Endothelial cell of umbilical vein (primary cell): ENCODE measurements at regions not wholly inside any gene's neighbourhood (a gene's known extent, or its start where the extent isn't known, plus 50 kb on each side); places are given as distances from the start of the nearest gene placed in this dataset.

Experiments used
- BruUV-seq: library from RNA; stranded (reverse); fragments of 400-500 nt; replicated peaks from 2 replicates; lab custom pipeline; 2021; lab: Mats Ljungman, UMichigan
- CTCF ChIA-PET: fragments of 300-600, 350-600 bp; sonication (Branson Sonifier 250); formaldehyde crosslinking; loops from one replicate; lab custom pipeline; 2021; ENCODE audit warnings: antibody characterized with exemption, inconsistent platforms; lab: Charles Lee
- POLR2A ChIA-PET: fragments of 300-600, 350-600 bp; sonication (Branson Sonifier 250); formaldehyde crosslinking; loops from one replicate; lab custom pipeline; 2021; ENCODE audit warnings: antibody characterized with exemption, inconsistent platforms; lab: Charles Lee
- DNase-seq: peaks from one replicate; pipeline ENCODE4 v3.0.0-alpha.2; 2011; ENCODE audit warnings: low read depth, low spot score
- FAIRE-seq: peaks from 2 replicates; lab custom pipeline; 2011; peaks lifted over from hg19 to GRCh38; lab: Jason Lieb, UNC
- H2AFZ ChIP-seq: 2 replicates; pipeline ENCODE4 v1.6.0; 2012; ENCODE audit warnings: low read depth, low read length, control low read depth, inconsistent platforms
- H3K27ac ChIP-seq: 2 replicates; pipeline ENCODE4 v1.5.1; 2011; ENCODE audit warnings: low read depth, mild to moderate bottlenecking, control low read depth, low read length, moderate library complexity; ENCODE audit not compliant: insufficient read depth
- H3K27me3 ChIP-seq, 2 experiments: 2 replicates each; pipeline versions ENCODE4 v1.6.0 to v1.6.1; 2011; ENCODE audit warnings: low read length in 2 of 2, mixed read lengths in 1 of 2; ENCODE audit not compliant: control insufficient read depth in 2 of 2, insufficient read depth in 2 of 2
- H3K36me3 ChIP-seq, 2 experiments: 2 replicates in 1 of 2; 3 replicates in 1 of 2; pipeline ENCODE4 v1.5.1; 2011; ENCODE audit warnings: low read length in 2 of 2, mild to moderate bottlenecking in 1 of 2, moderate library complexity in 1 of 2; ENCODE audit not compliant: control insufficient read depth in 2 of 2, insufficient read depth in 2 of 2; ENCODE audit errors: extremely low read depth in 1 of 2
- H3K4me1 ChIP-seq: 3 replicates; pipeline ENCODE4 v1.5.1; 2011; ENCODE audit warnings: mild to moderate bottlenecking, low read length; ENCODE audit not compliant: control insufficient read depth, insufficient read depth; ENCODE audit errors: extremely low read depth
- H3K4me2 ChIP-seq: 2 replicates; pipeline ENCODE4 v1.6.1; 2011; ENCODE audit warnings: low read length, control low read depth, mixed read lengths; ENCODE audit not compliant: insufficient read depth
- H3K4me3 ChIP-seq, 3 experiments: fragments of 200-600 bp in 1 of 3; sonication (generic), shearing (Covaris generic) in 1 of 3; replicated peaks in 1 of 3; 2 replicates each; pipeline ENCODE4 v1.5.1; 2011 to 2016; ENCODE audit warnings: control low read depth in 3 of 3, low read length in 3 of 3, mild to moderate bottlenecking in 2 of 3, inconsistent platforms in 1 of 3, low read depth in 1 of 3, moderate library complexity in 1 of 3; ENCODE audit not compliant: insufficient read depth in 1 of 3
- H3K79me2 ChIP-seq: 2 replicates; pipeline ENCODE4 v1.6.0; 2012; ENCODE audit warnings: low read length, inconsistent platforms; ENCODE audit not compliant: control insufficient read depth, insufficient read depth
- H3K9ac ChIP-seq: replicated peaks from 2 replicates; pipeline ENCODE3; 2011; ENCODE audit warnings: low read length, control low read depth; ENCODE audit not compliant: insufficient read depth; ENCODE audit errors: extremely low read depth
- H3K9me1 ChIP-seq: replicated peaks from 3 replicates; pipeline ENCODE4 v1.6.0; 2011; ENCODE audit warnings: mild to moderate bottlenecking, low read length; ENCODE audit not compliant: control insufficient read depth, insufficient read depth; ENCODE audit errors: extremely low read depth
- H3K9me3 ChIP-seq: replicated peaks from 2 replicates; pipeline ENCODE4 v1.5.1; 2012; ENCODE audit warnings: low read length, inconsistent platforms; ENCODE audit not compliant: control insufficient read depth, insufficient read depth
- H4K20me1 ChIP-seq: replicated peaks from 2 replicates; pipeline ENCODE3; 2011; ENCODE audit warnings: mild to moderate bottlenecking, low read length; ENCODE audit not compliant: control insufficient read depth, insufficient read depth; ENCODE audit errors: extremely low read depth
- CTCF ChIP-seq, 2 donors: IDR thresholded peaks; 1 replicate in 1 of 2; 2 replicates in 1 of 2; pipeline ENCODE4 v1.5.1; 2011; ENCODE audit warnings: low read length in 2 of 2, mild to moderate bottlenecking in 2 of 2, moderate library complexity in 2 of 2, control low read depth in 1 of 2, inconsistent platforms in 1 of 2, low read depth in 1 of 2; ENCODE audit not compliant: insufficient read depth in 1 of 2; ENCODE audit errors: extremely low read depth in 1 of 2
- EZH2 ChIP-seq: IDR thresholded peaks from 2 replicates; pipeline ENCODE4 v1.6.1; 2012; ENCODE audit warnings: borderline replicate concordance, low read depth, mild to moderate bottlenecking, moderate library complexity, low read length, inconsistent platforms; ENCODE audit not compliant: severe bottlenecking
- FOS ChIP-seq: IDR thresholded peaks from 2 replicates; pipeline ENCODE4 v1.6.1; 2011; ENCODE audit warnings: mild to moderate bottlenecking, low read length, moderate library complexity, borderline replicate concordance; ENCODE audit not compliant: insufficient read depth
- GATA2 ChIP-seq: IDR thresholded peaks from 2 replicates; pipeline ENCODE4 v1.7.0; 2011; ENCODE audit warnings: low read depth, mild to moderate bottlenecking, moderate library complexity, mixed read lengths, low read length; ENCODE audit not compliant: insufficient read length, insufficient read depth
- JUN ChIP-seq: IDR thresholded peaks from 2 replicates; pipeline ENCODE4 v1.6.1; 2011; ENCODE audit warnings: borderline replicate concordance, low read depth; ENCODE audit not compliant: insufficient read length, insufficient read depth
- MAX ChIP-seq: IDR thresholded peaks from 2 replicates; pipeline ENCODE4 v1.6.1; 2011; ENCODE audit not compliant: insufficient read depth, insufficient read length
- MYC ChIP-seq: IDR thresholded peaks from one replicate; pipeline ENCODE4 v1.6.1; 2011; ENCODE audit warnings: mild to moderate bottlenecking, low read depth, low read length
- POLR2A ChIP-seq: IDR thresholded peaks from 2 replicates; pipeline ENCODE4 v1.6.1; 2012; ENCODE audit warnings: low read depth, mild to moderate bottlenecking, control low read depth, low read length
- POLR2AphosphoS5 ChIP-seq: IDR thresholded peaks from 2 replicates; pipeline ENCODE4 v1.6.1; 2012; ENCODE audit warnings: low read depth, mild to moderate bottlenecking, control low read depth, low read length, moderate library complexity; ENCODE audit not compliant: insufficient read depth
- dilution Hi-C: fragments of 300-500 bp; cut with MboI; formaldehyde crosslinking; loops from one replicate; pipeline ENCODE4 v1.15.0; 2019; ENCODE audit warnings: low sequenced_read_pairs; ENCODE audit not compliant: extremely low pct_ligation_motif_present
- intact Hi-C: fragments of 100-400 bp; cut with micrococcal nuclease; formaldehyde crosslinking; loops from one replicate; pipeline ENCODE4 v1.10.0; 2022

- Histone ChIP-seq H3K79me2 (no peaks in the 10 kb centered on the region), H3K4me2 (peak overlapping the region; percentile 57), H3K27ac (peak overlapping the region; percentile 3), H3K9ac (no peak overlapping the region), H3K27me3 (no peaks in the 10 kb centered on the region), H2AFZ (peak overlapping the region; percentile 7), H3K36me3 (no peaks in the 10 kb centered on the region), H3K9me3 (no peaks in the 10 kb centered on the region), H4K20me1 (no peaks in the 10 kb centered on the region), H3K4me1 (peaks cover 31% of the 10 kb centered on the region), H3K9me1 (no peaks in the 10 kb centered on the region), H3K4me3 (no peak overlapping the region)
- CTCF ChIA-PET: interaction anchor here (1.0 kb wide), 1 partner anchor 45 kb away, joined by 3 read pairs; no protein-coding TSS in a partner anchor
- DNase-seq (peak; percentile 44), FAIRE-seq (peak; percentile 63)
- intact Hi-C loops (no loop called here), dilution Hi-C loops (no loop called here)
- BruUV-seq: no TSS peak
- peak; percentile 77 for TF ChIP-seq FOS
- TF ChIP-seq EZH2: no peak
- TF ChIP-seq GATA2: no peak
- TF ChIP-seq MYC: no peak
- no peak for TF ChIP-seq POLR2A
- peak; percentile 36 for TF ChIP-seq JUN
- TF ChIP-seq MAX: no peak
- TF ChIP-seq CTCF (IDR thresholded peaks at IDR 0.05; ENCODE audit: extremely low read depth in 1 of 2, insufficient read depth in 1 of 2, low read depth in 1 of 2, low read length in 2 of 2): no peak
- no peak for TF ChIP-seq POLR2AphosphoS5
- POLR2A ChIA-PET: no interaction called here
These were observed 111.8 kb downstream of the HMHB1 start for GRCh38 chr5:143923634-143924266.
